WTC11 (cell line): ENCODE measurements at regions not wholly inside any gene's neighbourhood (a gene's known extent, or its start where the extent isn't known, plus 50 kb on each side); places are given as distances from the start of the nearest gene placed in this dataset.

ENCODE experiments used
- JUN ChIP-seq: sonication (generic); formaldehyde crosslinking; IDR thresholded peaks from 2 replicates; pipeline ENCODE4 v1.8.0; 2023; ENCODE audit warnings: mild to moderate bottlenecking, missing genetic modification reagents
- SP1 ChIP-seq: sonication (generic); formaldehyde crosslinking; conservative IDR thresholded peaks from 2 replicates; pipeline ENCODE4 v1.8.1; 2022; ENCODE audit warnings: missing genetic modification reagents
- TCF7 ChIP-seq: sonication (generic); formaldehyde crosslinking; IDR thresholded peaks from 2 replicates; pipeline ENCODE4 v1.8.0; 2022; ENCODE audit warnings: mild to moderate bottlenecking, low read depth, missing genetic modification reagents, moderate library complexity
- TEAD4 ChIP-seq: sonication (generic); formaldehyde crosslinking; IDR thresholded peaks from 2 replicates; pipeline ENCODE4 v1.8.0; 2022; ENCODE audit warnings: mild to moderate bottlenecking, missing genetic modification reagents
- TF ChIP-seq, protein P1 (sequence below): fragments of 200-600 bp; IDR thresholded peaks from 2 replicates; pipeline ENCODE4 v1.8.0; 2022; ENCODE audit warnings: antibody characterized with exemption
- TF ChIP-seq, protein P2 (sequence below): sonication (generic); formaldehyde crosslinking; IDR thresholded peaks from 2 replicates; pipeline ENCODE4 v1.8.0; 2022; ENCODE audit warnings: mild to moderate bottlenecking, missing genetic modification reagents
- TF ChIP-seq, protein P3 (sequence below): sonication (generic); formaldehyde crosslinking; IDR thresholded peaks from 2 replicates; pipeline ENCODE4 v1.8.1; 2023; ENCODE audit warnings: mild to moderate bottlenecking, missing genetic modification reagents

DNA sequence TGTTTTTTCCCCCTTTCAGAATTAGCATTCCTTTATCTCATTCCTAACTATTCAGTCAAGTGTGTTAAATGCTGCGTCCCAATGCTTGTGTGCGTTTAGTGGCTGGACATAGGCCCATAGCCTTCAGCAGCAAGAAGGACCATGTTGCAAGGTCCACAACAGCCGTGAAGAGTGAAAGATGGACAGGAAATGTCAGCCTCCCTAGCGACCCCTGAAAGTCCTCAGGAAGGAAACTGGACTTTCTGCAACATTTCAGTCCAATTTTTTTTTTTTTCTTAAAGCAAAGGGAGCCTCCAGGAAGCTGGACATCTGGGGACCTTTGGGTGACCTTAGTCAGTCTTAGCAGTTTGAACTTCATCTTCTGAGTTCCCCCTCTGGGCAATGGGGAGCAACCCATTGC is 550.7 kb upstream of the MGMT start:
- TF ChIP-seq, protein P1, sequence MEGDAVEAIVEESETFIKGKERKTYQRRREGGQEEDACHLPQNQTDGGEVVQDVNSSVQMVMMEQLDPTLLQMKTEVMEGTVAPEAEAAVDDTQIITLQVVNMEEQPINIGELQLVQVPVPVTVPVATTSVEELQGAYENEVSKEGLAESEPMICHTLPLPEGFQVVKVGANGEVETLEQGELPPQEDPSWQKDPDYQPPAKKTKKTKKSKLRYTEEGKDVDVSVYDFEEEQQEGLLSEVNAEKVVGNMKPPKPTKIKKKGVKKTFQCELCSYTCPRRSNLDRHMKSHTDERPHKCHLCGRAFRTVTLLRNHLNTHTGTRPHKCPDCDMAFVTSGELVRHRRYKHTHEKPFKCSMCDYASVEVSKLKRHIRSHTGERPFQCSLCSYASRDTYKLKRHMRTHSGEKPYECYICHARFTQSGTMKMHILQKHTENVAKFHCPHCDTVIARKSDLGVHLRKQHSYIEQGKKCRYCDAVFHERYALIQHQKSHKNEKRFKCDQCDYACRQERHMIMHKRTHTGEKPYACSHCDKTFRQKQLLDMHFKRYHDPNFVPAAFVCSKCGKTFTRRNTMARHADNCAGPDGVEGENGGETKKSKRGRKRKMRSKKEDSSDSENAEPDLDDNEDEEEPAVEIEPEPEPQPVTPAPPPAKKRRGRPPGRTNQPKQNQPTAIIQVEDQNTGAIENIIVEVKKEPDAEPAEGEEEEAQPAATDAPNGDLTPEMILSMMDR = no peak
- TF ChIP-seq, protein P2, sequence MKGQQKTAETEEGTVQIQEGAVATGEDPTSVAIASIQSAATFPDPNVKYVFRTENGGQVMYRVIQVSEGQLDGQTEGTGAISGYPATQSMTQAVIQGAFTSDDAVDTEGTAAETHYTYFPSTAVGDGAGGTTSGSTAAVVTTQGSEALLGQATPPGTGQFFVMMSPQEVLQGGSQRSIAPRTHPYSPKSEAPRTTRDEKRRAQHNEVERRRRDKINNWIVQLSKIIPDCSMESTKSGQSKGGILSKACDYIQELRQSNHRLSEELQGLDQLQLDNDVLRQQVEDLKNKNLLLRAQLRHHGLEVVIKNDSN (CRISPR knock-in tag) = no peak
- no peak for TF ChIP-seq SP1 (CRISPR knock-in tag)
- TF ChIP-seq TEAD4 (CRISPR knock-in tag) = no peak
- TF ChIP-seq, protein P3, sequence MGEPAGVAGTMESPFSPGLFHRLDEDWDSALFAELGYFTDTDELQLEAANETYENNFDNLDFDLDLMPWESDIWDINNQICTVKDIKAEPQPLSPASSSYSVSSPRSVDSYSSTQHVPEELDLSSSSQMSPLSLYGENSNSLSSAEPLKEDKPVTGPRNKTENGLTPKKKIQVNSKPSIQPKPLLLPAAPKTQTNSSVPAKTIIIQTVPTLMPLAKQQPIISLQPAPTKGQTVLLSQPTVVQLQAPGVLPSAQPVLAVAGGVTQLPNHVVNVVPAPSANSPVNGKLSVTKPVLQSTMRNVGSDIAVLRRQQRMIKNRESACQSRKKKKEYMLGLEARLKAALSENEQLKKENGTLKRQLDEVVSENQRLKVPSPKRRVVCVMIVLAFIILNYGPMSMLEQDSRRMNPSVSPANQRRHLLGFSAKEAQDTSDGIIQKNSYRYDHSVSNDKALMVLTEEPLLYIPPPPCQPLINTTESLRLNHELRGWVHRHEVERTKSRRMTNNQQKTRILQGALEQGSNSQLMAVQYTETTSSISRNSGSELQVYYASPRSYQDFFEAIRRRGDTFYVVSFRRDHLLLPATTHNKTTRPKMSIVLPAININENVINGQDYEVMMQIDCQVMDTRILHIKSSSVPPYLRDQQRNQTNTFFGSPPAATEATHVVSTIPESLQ (CRISPR knock-in tag) = no peak
- no peak for TF ChIP-seq JUN (CRISPR knock-in tag)
- no peak for TF ChIP-seq TCF7
